DMS53 (cell line): ENCODE measurements at regions not wholly inside any gene's neighbourhood (a gene's known extent, or its start where the extent isn't known, plus 50 kb on each side); places are given as distances from the start of the nearest gene placed in this dataset.

Experiments used
- DNase-seq: peaks from one replicate; lab custom pipeline; 2025; lab: John Stamatoyannopoulos, UW

GRCh38 chr10:60664859-60665258 lies 113.4 kb upstream of the CDK1 start:
- peak; percentile 23 for DNase-seq

- DNase-seq, result peak; percentile 90
Measured at GRCh38 chr10:60663850-60664249, 114.4 kb upstream of the CDK1 start.

GRCh38 chr10:60662917-60663614 lies 115.2 kb upstream of the CDK1 start:
- DNase-seq, result peak; percentile 64

- DNase-seq, result peak; percentile 16
Measured at GRCh38 chr10:60661637-60662036, 116.6 kb upstream of the CDK1 start.

- no peak for DNase-seq
Measured at GRCh38 chr10:60660625-60661024, 117.7 kb upstream of the CDK1 start.

GRCh38 chr10:60654813-60655464 lies 123.3 kb upstream of the CDK1 start:
- peak; percentile 57 for DNase-seq

- DNase-seq, result no peak
Measured at GRCh38 chr10:60652628-60653027, 125.7 kb upstream of the CDK1 start.

GRCh38 chr10:60650378-60650800 lies 127.9 kb upstream of the CDK1 start:
- DNase-seq, result peak; percentile 35

GRCh38 chr10:60649485-60650377 lies 128.5 kb upstream of the CDK1 start:
- peak; percentile 35 for DNase-seq

- no peak for DNase-seq
Measured at GRCh38 chr10:60648761-60649160, 129.5 kb upstream of the CDK1 start.

GRCh38 chr10:60646966-60647796 lies 131.1 kb upstream of the CDK1 start:
- peak; percentile 74 for DNase-seq

- no peak for DNase-seq
Measured at GRCh38 chr10:60645980-60646379, 132.3 kb upstream of the CDK1 start.

- no peak for DNase-seq
Measured at GRCh38 chr10:60644436-60645130, 133.7 kb upstream of the CDK1 start.

GRCh38 chr10:60643874-60644273 lies 134.4 kb upstream of the CDK1 start:
- DNase-seq, result no peak

- DNase-seq, result peak; percentile 58
Measured at GRCh38 chr10:60629332-60629731, 148.9 kb upstream of the CDK1 start.

GRCh38 chr10:60627778-60628748 lies 150.2 kb upstream of the CDK1 start:
- no peak for DNase-seq

- DNase-seq, result no peak
Measured at GRCh38 chr10:60626037-60626436, 152.2 kb upstream of the CDK1 start.

- DNase-seq, result no peak
Measured at GRCh38 chr10:60623627-60624026, 154.7 kb upstream of the CDK1 start.

- no peak for DNase-seq
Measured at GRCh38 chr10:60621018-60621417, 157.3 kb upstream of the CDK1 start.

GRCh38 chr10:60618861-60619260 lies 159.4 kb upstream of the CDK1 start:
- DNase-seq, result no peak
